Vagina (tissue), 2 donors: ENCODE measurements at regions not wholly inside any gene's neighbourhood (a gene's known extent, or its start where the extent isn't known, plus 50 kb on each side); places are given as distances from the start of the nearest gene placed in this dataset.
"Not testable (repeated sequence)": the region's sequence is repeated elsewhere in the genome, so short reads cannot be mapped to it uniquely, and the experiment has no call there.

Experiments
- CTCF ChIP-seq, 3 experiments: fragments of 450-650 bp in 2 of 3; fragments of 200-600 bp in 1 of 3; sonication (generic) in 1 of 3; IDR thresholded peaks; one replicate each; pipeline ENCODE4 v1.5.1; 2017 to 2019; ENCODE audit warnings: antibody characterized with exemption in 3 of 3, mild to moderate bottlenecking in 2 of 3, moderate library complexity in 2 of 3
- POLR2A ChIP-seq, 2 donors: fragments of 450-650 bp; IDR thresholded peaks; one replicate each; pipeline ENCODE4 v1.6.1; 2017; ENCODE audit warnings: antibody characterized with exemption in 2 of 2, mild to moderate bottlenecking in 2 of 2, moderate library complexity in 2 of 2
- POLR2AphosphoS5 ChIP-seq, 2 donors: sonication (generic); formaldehyde crosslinking; IDR thresholded peaks; one replicate each; pipeline ENCODE4 v1.9.0; 2017; ENCODE audit warnings: antibody characterized with exemption in 2 of 2, mild to moderate bottlenecking in 2 of 2, low read depth in 1 of 2; ENCODE audit not compliant: insufficient read depth in 1 of 2

GRCh38 chr1:224011751-224012150, 102.2 kb upstream of the FBXO28 start:
- TF ChIP-seq CTCF (IDR thresholded peaks at IDR 0.05); POLR2A (IDR thresholded peaks at IDR 0.05); POLR2AphosphoS5 (IDR thresholded peaks at IDR 0.05; ENCODE audit: insufficient read depth in 1 of 2, low read depth in 1 of 2): not testable (repeated sequence)
